ENCODE measurements at regions not wholly inside any gene's neighbourhood (a gene's known extent, or its start where the extent isn't known, plus 50 kb on each side); places are given as distances from the start of the nearest gene placed in this dataset.

- H3K4me3 ChIP-seq (replicated peaks; ENCODE audit: low read depth, low read length): no peak overlapping the region
- TF ChIP-seq, protein P1, sequence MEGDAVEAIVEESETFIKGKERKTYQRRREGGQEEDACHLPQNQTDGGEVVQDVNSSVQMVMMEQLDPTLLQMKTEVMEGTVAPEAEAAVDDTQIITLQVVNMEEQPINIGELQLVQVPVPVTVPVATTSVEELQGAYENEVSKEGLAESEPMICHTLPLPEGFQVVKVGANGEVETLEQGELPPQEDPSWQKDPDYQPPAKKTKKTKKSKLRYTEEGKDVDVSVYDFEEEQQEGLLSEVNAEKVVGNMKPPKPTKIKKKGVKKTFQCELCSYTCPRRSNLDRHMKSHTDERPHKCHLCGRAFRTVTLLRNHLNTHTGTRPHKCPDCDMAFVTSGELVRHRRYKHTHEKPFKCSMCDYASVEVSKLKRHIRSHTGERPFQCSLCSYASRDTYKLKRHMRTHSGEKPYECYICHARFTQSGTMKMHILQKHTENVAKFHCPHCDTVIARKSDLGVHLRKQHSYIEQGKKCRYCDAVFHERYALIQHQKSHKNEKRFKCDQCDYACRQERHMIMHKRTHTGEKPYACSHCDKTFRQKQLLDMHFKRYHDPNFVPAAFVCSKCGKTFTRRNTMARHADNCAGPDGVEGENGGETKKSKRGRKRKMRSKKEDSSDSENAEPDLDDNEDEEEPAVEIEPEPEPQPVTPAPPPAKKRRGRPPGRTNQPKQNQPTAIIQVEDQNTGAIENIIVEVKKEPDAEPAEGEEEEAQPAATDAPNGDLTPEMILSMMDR (IDR thresholded peaks at IDR 0.05; ENCODE audit: low read depth, low read length, missing control alignments): no peak
- DNase-seq (ENCODE audit: extremely low read depth, low read depth): no peak
These were observed 183.2 kb upstream of the CASK start for GRCh38 chrX:42106556-42106955.

DNA sequence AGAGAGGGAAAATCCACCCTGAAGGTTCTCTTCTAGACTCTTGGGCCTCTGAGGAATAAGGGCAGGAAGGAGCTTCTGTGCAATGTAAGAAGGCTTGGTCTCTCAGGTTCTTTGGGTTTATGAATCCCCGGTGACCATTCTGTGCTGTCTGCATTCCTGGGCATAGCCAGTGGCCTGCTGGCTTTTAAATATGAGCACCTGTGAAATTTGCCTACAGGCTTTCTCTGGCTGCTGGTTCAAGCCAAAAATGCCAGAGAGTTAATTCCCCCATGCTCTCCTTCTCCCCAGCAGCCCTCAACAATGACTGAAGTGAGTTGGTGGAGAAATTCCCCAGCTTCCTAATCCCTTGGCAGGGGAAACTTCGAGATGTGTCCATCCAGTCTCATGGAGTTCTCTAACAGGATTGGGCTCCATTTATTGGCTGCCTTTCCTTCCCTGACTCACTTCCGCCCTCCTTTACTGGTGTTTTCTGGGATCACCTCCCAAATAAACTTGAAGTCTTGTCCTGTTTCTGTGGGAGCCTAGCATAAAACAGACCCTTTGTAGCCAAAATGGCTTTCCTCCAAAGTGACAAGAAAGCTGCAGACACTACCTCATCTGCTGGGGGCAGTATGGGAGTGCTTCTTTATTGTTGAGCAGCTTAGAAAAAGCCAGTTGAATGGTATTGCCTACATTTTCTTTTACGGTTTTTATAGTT lies 179.4 kb upstream of the CASK start:
- TF ChIP-seq, protein P1 (IDR thresholded peaks at IDR 0.05; ENCODE audit: low read depth, low read length, missing control alignments): no peak
- no peak for DNase-seq (ENCODE audit: extremely low read depth, low read depth)
- no peak overlapping the region for H3K4me3 ChIP-seq (replicated peaks; ENCODE audit: low read depth, low read length)

GRCh38 chrX:42098900-42099299 lies 175.5 kb upstream of the CASK start:
- no peak for DNase-seq (ENCODE audit: extremely low read depth, low read depth)
- no peak overlapping the region for H3K4me3 ChIP-seq (replicated peaks; ENCODE audit: low read depth, low read length)
- TF ChIP-seq, protein P1 (IDR thresholded peaks at IDR 0.05; ENCODE audit: low read depth, low read length, missing control alignments): no peak

- TF ChIP-seq, protein P1 (IDR thresholded peaks at IDR 0.05; ENCODE audit: low read depth, low read length, missing control alignments): no peak
- DNase-seq (ENCODE audit: extremely low read depth, low read depth): no peak
These were observed 174.1 kb upstream of the CASK start for GRCh38 chrX:42097486-42097885.

GRCh38 chrX:42096265-42096920 lies 173.0 kb upstream of the CASK start:
- no peak overlapping the region for H3K4me3 ChIP-seq (replicated peaks; ENCODE audit: low read depth, low read length)
- TF ChIP-seq, protein P1 (IDR thresholded peaks at IDR 0.05; ENCODE audit: low read depth, low read length, missing control alignments): no peak
- peak; percentile 31 for DNase-seq (ENCODE audit: extremely low read depth, low read depth)

More at GRCh38 chrX:42097486-42097885, 174.1 kb upstream of the CASK start:
- H3K4me3 ChIP-seq (replicated peaks; ENCODE audit: low read depth, low read length): no peak overlapping the region

GRCh38 chrX:42094218-42094617 lies 170.9 kb upstream of the CASK start:
- TF ChIP-seq, protein P1 (IDR thresholded peaks at IDR 0.05; ENCODE audit: low read depth, low read length, missing control alignments): no peak
- no peak overlapping the region for H3K4me3 ChIP-seq (replicated peaks; ENCODE audit: low read depth, low read length)
- no peak for DNase-seq (ENCODE audit: extremely low read depth, low read depth)
